GM18505 (cell line): ENCODE measurements at regions not wholly inside any gene's neighbourhood (a gene's known extent, or its start where the extent isn't known, plus 50 kb on each side); places are given as distances from the start of the nearest gene placed in this dataset.

Experiments used
- ATAC-seq: cut with Tn5 transposase; IDR thresholded peaks from one replicate; pipeline ENCODE4 v1.9.1; 2021; ENCODE audit not compliant: unreplicated experiment
- POLR2A ChIP-seq: IDR thresholded peaks from 4 replicates; pipeline ENCODE4 v1.6.1; 2011; ENCODE audit warnings: borderline replicate concordance; ENCODE audit not compliant: insufficient read depth, insufficient read length; ENCODE audit errors: extremely low read depth

- no peak for ATAC-seq
- no peak for TF ChIP-seq POLR2A
Observed at GRCh38 chr14:83208341-83208740, 1674.7 kb upstream of the SEL1L start.

GRCh38 chr14:83217492-83217891, 1683.8 kb upstream of the SEL1L start:
- no peak for TF ChIP-seq POLR2A
- no peak for ATAC-seq

- ATAC-seq: no peak
- TF ChIP-seq POLR2A: no peak
Observed at GRCh38 chr14:83247924-83248639, 1714.4 kb upstream of the SEL1L start.

- no peak for TF ChIP-seq POLR2A
- ATAC-seq: no peak
Observed at GRCh38 chr14:83251402-83251801, 1717.7 kb upstream of the SEL1L start.

GRCh38 chr14:83253870-83254269, 1720.2 kb upstream of the SEL1L start:
- ATAC-seq: no peak
- TF ChIP-seq POLR2A: no peak

- ATAC-seq: no peak
- no peak for TF ChIP-seq POLR2A
Observed at GRCh38 chr14:83255015-83255726, 1721.5 kb upstream of the SEL1L start.

- ATAC-seq: no peak
- TF ChIP-seq POLR2A: no peak
Observed at GRCh38 chr14:83255727-83256090, 1722.1 kb upstream of the SEL1L start.

- ATAC-seq: no peak
- no peak for TF ChIP-seq POLR2A
Observed at GRCh38 chr14:83257466-83258439, 1724.1 kb upstream of the SEL1L start.

GRCh38 chr14:83260751-83261150, 1727.1 kb upstream of the SEL1L start:
- ATAC-seq: no peak
- no peak for TF ChIP-seq POLR2A

GRCh38 chr14:83269583-83269982, 1735.9 kb upstream of the SEL1L start:
- TF ChIP-seq POLR2A: no peak
- ATAC-seq: no peak

- TF ChIP-seq POLR2A: no peak
- no peak for ATAC-seq
Observed at GRCh38 chr14:83271663-83272062, 1738.0 kb upstream of the SEL1L start.

- no peak for TF ChIP-seq POLR2A
- no peak for ATAC-seq
Observed at GRCh38 chr14:83280719-83281118, 1747.1 kb upstream of the SEL1L start.

- no peak for ATAC-seq
- TF ChIP-seq POLR2A: no peak
Observed at GRCh38 chr14:83282706-83283105, 1749.1 kb upstream of the SEL1L start.
